Esophagus squamous epithelium (tissue), 5 donors: ENCODE measurements at regions not wholly inside any gene's neighbourhood (a gene's known extent, or its start where the extent isn't known, plus 50 kb on each side); places are given as distances from the start of the nearest gene placed in this dataset.

Source experiments
- DNase-seq: peaks from one replicate; lab custom pipeline; 2025; lab: John Stamatoyannopoulos, UW
- H3K27ac ChIP-seq, 4 donors: fragments of 200-600 bp; sonication (generic); one replicate each; pipeline ENCODE4 v1.5.1; 2016 to 2019; ENCODE audit warnings: mild to moderate bottlenecking in 1 of 4
- H3K27me3 ChIP-seq, 4 donors: fragments of 200-600 bp; sonication (generic); 1 replicate in 3 of 4; 2 replicates in 1 of 4; pipeline versions ENCODE4 v1.5.1 to v1.6.0; 2017 to 2021; ENCODE audit warnings: antibody characterized with exemption in 1 of 4
- H3K36me3 ChIP-seq, 3 donors: fragments of 200-600 bp; sonication (generic); one replicate each; pipeline ENCODE4 v1.5.1; 2016 to 2019
- H3K4me1 ChIP-seq, 3 donors: fragments of 200-600 bp; sonication (generic); one replicate each; pipeline ENCODE4 v1.5.1; 2017 to 2019
- H3K4me3 ChIP-seq, 4 donors: fragments of 200-600 bp; sonication (generic); 1 replicate in 3 of 4; 2 replicates in 1 of 4; pipeline ENCODE4 v1.5.1; 2016 to 2019; ENCODE audit warnings: mild to moderate bottlenecking in 2 of 4, moderate library complexity in 1 of 4
- H3K9me3 ChIP-seq, 3 donors: fragments of 200-600 bp; sonication (generic); one replicate each; pipeline ENCODE4 v1.5.1; 2016 to 2019
- POLR2A ChIP-seq, 4 donors: fragments of 450-650 bp; IDR thresholded peaks; one replicate each; pipeline ENCODE4 v1.6.1; 2017; ENCODE audit warnings: antibody characterized with exemption in 4 of 4, mild to moderate bottlenecking in 4 of 4, moderate library complexity in 3 of 4
- WGBS, 2 donors: methylation state at CpG; one replicate each; pipeline ENCODE4 v1.1.5; 2018; 5-methylcytosine and 5-hydroxymethylcytosine counted together
- intact Hi-C: fragments of 100-400 bp; cut with DNase I; formaldehyde crosslinking; loops from one replicate; pipeline ENCODE4 v1.15.0; 2022
- TF ChIP-seq, protein P1 (sequence below), 6 experiments: fragments of 450-650 bp in 4 of 6; fragments of 200-600 bp in 2 of 6; sonication (generic) in 2 of 6; IDR thresholded peaks; one replicate each; pipeline ENCODE4 v1.5.1; 2016 to 2019; ENCODE audit warnings: antibody characterized with exemption in 6 of 6, mild to moderate bottlenecking in 4 of 6, moderate library complexity in 4 of 6
- donor health status: DM: yes; HTN: yes; CAD: no.

DNA sequence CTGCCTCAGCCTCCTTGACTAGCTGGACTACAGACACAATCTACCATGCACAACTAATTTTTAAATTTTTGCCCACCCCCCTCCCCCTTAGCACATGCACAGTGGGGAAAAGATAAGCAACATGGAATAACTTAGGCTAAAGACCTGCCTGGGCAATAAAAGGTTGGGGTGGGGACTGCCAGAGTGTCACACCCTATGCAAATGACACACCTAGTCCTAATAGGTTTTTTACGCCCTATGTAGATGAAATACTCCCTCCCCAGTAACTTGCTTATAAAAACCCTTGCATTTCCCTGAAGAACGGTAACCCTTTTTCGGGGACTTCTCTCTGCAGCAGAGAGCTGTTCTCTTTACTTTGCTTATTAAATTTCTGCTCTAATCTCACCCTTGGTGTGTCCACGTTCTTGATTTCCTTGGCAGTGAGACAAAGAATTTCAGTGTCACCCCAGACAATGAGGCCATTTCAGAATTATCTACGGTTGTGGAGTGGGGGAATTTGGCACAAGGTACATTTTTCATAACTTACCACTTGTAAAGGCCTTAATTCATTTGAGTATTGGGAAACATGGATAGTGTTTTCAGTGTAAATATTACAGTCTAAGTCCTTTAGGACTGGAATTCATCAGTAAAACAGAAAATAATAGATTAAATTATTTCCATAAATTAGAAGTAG lies 109.2 kb downstream of the NOL4 start:
- no peaks in the 10 kb centered on the region for H3K9me3 ChIP-seq
- TF ChIP-seq, protein P1, sequence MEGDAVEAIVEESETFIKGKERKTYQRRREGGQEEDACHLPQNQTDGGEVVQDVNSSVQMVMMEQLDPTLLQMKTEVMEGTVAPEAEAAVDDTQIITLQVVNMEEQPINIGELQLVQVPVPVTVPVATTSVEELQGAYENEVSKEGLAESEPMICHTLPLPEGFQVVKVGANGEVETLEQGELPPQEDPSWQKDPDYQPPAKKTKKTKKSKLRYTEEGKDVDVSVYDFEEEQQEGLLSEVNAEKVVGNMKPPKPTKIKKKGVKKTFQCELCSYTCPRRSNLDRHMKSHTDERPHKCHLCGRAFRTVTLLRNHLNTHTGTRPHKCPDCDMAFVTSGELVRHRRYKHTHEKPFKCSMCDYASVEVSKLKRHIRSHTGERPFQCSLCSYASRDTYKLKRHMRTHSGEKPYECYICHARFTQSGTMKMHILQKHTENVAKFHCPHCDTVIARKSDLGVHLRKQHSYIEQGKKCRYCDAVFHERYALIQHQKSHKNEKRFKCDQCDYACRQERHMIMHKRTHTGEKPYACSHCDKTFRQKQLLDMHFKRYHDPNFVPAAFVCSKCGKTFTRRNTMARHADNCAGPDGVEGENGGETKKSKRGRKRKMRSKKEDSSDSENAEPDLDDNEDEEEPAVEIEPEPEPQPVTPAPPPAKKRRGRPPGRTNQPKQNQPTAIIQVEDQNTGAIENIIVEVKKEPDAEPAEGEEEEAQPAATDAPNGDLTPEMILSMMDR (IDR thresholded peaks at IDR 0.05), result no peak
- TF ChIP-seq POLR2A (IDR thresholded peaks at IDR 0.05), result no peak
- no peak overlapping the region for H3K4me3 ChIP-seq
- no peaks in the 10 kb centered on the region for H3K4me1 ChIP-seq
- 67 to 74% methylated on average over 5 of the region's 5 CpGs for WGBS, 2 donors
- intact Hi-C loops, result no loop called here
- DNase-seq, result no peak
- H3K36me3 ChIP-seq, result no peaks in the 10 kb centered on the region
- H3K27ac ChIP-seq, result no peak overlapping the region
- H3K27me3 ChIP-seq, result no peaks in the 10 kb centered on the region

DNA sequence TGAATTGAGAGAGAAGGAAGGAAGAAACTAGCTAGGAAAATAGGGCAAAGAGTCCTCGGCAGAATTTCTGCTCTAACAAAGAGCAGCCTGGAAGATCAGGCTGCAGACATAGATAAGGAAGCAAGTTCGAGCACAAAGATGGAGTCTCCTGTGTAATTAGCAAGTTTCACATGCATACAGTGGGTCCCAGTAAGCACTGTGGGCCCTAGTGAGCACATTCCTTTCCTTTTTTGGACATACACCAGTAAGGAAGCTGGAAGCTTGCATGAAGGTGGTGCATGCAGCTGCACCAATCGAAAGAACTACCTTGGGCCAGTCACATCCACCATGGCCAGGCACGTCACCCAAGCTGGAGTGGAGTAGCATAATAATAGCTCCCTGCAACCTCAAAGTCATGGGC lies 109.7 kb downstream of the NOL4 start:
- DNase-seq, result no peak
- intact Hi-C loops, result no loop called here
- Histone ChIP-seq H3K36me3 (no peaks in the 10 kb centered on the region), H3K9me3 (no peaks in the 10 kb centered on the region), H3K27ac (no peak overlapping the region), H3K27me3 (no peaks in the 10 kb centered on the region), H3K4me1 (no peaks in the 10 kb centered on the region), H3K4me3 (no peak overlapping the region)
- no peak for TF ChIP-seq POLR2A (IDR thresholded peaks at IDR 0.05)
- TF ChIP-seq, protein P1 (IDR thresholded peaks at IDR 0.05), result no peak
- 54 to 65% methylated on average over 3 to 4 of the region's 4 CpGs for WGBS, 2 donors

DNA sequence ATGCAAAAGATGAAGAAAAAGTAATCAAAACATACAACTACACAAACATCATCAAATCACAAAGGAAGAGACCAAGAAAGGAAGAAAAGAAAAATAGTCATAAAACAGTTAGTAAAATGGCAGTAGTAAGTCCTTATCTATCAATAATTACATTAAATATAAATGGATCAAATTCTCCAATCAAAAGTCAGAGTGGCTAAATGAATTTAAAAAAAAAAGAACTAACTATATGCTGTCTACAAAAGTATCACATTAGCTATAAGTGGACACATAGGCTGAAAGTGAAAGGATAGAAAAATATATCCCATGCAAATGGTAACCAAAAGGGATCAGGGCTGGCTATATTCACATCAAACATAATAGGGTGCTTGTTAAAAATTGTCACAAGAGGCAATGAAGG lies 116.5 kb downstream of the NOL4 start:
- Histone ChIP-seq H3K27me3 (no peaks in the 10 kb centered on the region), H3K4me1 (no peaks in the 10 kb centered on the region), H3K9me3 (no peaks in the 10 kb centered on the region), H3K27ac (no peak overlapping the region), H3K36me3 (no peaks in the 10 kb centered on the region), H3K4me3 (no peak overlapping the region)
- TF ChIP-seq, protein P1 (IDR thresholded peaks at IDR 0.05), result no peak
- no peak for TF ChIP-seq POLR2A (IDR thresholded peaks at IDR 0.05)
- no peak for DNase-seq
- intact Hi-C loops, result no loop called here

DNA sequence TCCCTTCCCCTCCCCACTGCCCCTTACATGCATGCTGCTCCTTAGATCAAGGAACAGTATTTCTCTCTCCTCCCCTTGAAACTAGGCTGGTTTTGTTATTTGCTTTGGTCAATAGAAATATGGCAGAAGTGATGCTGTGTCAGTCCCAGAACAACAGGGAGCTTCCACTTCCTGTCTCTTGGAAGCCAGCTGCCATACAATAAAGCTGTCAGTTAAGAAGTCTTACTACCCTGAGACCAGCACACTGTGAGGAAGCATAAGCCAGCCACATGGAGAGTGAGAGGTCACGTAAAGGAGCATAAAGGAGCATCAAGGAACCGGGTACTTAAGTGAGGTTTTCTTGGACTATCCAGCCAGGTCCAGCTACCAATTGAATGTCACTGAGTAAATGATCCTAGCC lies 126.6 kb downstream of the NOL4 start:
- H3K9me3 ChIP-seq, result no peaks in the 10 kb centered on the region
- WGBS, 2 donors, result 46 to 68% methylated on average over 2 of the region's 2 CpGs
- no peak overlapping the region for H3K4me3 ChIP-seq
- H3K27me3 ChIP-seq, result no peaks in the 10 kb centered on the region
- TF ChIP-seq, protein P1 (IDR thresholded peaks at IDR 0.05), result no peak
- TF ChIP-seq POLR2A (IDR thresholded peaks at IDR 0.05), result no peak
- intact Hi-C loops, result no loop called here
- H3K27ac ChIP-seq, result no peak overlapping the region
- no peaks in the 10 kb centered on the region for H3K36me3 ChIP-seq
- no peaks in the 10 kb centered on the region for H3K4me1 ChIP-seq
- DNase-seq, result no peak

DNA sequence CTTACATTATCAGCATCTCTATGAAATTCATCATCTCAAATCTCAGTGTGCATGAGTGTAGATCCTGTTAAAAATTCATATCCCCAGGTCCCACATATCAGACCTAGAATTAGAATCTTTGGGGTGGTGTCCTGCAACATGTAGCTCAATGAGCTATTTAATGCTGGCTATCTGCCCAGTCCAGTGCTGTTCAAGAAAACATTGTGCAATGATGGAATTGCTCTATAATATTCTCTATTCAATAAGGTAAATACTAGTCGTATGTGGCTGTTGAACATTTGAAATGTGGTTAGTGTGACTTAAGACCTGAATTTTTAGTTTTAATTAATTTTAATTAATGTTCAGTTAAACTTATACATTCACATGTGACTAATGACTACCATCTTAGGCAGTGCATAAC lies 127.4 kb downstream of the NOL4 start:
- no peak for DNase-seq
- Histone ChIP-seq H3K4me3 (no peak overlapping the region), H3K36me3 (no peaks in the 10 kb centered on the region), H3K27ac (no peak overlapping the region), H3K4me1 (no peaks in the 10 kb centered on the region), H3K27me3 (no peaks in the 10 kb centered on the region), H3K9me3 (no peaks in the 10 kb centered on the region)
- intact Hi-C loops, result no loop called here
- TF ChIP-seq, protein P1 (IDR thresholded peaks at IDR 0.05), result no peak
- TF ChIP-seq POLR2A (IDR thresholded peaks at IDR 0.05), result no peak
- WGBS, 2 donors, result 32 to 37% methylated on average over 1 of the region's 1 CpG
